HG02852 (cell line): ENCODE measurements at regions not wholly inside any gene's neighbourhood (a gene's known extent, or its start where the extent isn't known, plus 50 kb on each side); places are given as distances from the start of the nearest gene placed in this dataset.

Source experiments
- ATAC-seq: cut with Tn5 transposase; IDR thresholded peaks from one replicate; pipeline ENCODE4 v1.9.1; 2021; ENCODE audit warnings: mild to moderate bottlenecking, moderate library complexity; ENCODE audit not compliant: unreplicated experiment

DNA sequence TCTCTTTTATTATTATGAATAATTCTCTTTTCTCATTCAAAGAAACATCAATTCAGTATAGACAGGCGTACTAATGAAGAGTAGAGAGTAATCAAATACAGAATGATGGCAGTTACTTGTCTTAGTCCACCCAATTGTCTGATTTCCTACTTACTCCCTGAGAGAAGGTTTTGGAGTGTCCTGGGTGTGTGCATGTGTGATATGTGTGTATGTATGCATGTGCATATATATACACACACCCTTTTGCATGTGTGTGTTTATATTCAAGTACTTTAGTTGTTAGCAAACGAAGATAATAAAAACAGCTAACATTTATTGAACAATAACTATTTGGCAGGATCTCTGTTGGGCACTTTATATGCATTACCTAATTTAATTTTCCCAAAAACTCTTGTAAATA lies 63.2 kb upstream of the CCDC190 start:
- no peak for ATAC-seq

DNA sequence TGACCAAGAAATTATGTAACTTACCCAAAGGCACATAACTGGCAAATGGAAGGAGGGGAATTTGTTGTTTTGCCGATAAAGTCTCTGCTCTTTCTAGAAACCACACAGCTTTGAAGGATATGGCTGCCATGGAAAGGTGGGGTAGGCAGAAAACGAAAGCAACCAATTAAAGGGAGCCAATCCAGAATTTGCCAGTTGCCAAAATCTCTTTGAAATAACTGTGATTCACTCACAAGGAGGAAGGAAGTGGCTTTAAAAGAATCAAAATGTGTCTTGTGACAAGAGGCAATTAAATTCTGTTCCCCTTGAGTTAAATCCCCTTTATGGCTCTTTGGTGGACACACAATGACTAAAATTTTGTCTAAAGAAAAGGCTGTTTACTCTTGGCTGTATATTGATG lies 61.2 kb upstream of the CCDC190 start:
- ATAC-seq = no peak

DNA sequence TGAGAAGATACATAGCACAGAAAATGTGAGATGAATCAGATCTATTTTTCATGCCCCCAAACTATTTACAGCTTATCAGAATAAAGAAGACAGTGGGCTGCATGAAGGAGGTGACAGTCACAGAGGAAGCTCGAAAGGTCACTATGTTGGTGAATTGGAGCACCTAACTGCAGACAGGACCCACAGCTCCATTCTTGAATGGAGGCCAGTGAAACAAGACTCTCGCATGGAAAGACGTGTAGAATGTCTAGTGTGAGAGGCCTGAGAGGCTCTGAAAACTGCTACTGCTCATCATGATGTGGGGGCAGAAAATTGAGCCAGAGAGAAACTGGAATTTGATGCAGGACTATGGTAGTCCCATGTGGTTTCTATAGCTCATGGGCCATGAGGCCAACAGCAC lies 60.3 kb upstream of the CCDC190 start:
- no peak for ATAC-seq

DNA sequence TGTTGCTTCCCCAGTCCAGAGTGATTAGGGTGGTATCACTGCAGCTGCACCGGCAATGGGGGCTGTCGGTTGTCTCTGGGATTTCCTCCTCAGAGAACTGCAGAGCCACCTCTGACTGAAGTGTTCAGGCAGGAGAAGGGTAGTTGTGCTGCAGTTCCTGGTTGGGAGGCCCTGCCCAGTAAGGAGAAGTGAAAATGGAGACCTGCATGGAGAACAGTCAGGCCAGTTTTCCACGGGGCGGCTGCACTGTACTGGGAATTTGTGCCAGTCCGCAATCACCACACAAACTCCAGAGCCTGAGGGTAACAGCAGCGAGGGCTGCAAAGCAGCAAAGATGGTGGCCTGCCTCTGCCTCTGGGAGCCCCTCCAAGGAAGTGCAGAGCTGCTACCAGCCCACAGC lies 58.1 kb upstream of the CCDC190 start:
- ATAC-seq = no peak

DNA sequence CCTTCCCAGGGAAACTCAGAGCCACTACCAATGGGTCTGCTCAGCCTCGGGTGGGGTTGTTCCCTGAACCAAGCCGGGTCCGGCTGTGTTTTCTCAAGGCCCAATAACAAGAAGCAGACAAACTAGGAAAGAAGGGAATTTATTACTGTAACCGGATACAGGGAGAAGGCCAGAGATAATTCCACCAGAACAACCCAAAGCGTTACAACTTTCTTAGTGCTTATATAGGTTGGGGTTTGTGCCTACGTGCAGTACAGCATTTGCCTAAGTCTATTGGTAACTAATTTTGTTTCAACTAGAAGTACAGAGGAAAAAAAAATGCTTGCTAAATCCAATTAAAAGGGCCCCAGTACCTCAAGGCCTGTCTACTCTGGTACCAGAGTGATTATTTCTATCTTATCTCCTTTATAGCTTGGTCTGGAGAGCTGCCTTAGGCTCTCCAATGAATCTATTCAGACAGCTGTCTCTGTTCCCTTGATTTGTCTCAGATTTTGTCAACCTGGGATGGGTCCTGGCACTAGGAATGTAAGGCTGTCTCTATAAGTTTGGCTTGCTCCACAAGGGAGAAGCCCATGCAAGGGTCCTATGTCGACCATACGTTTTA lies 57.3 kb upstream of the CCDC190 start:
- ATAC-seq = no peak

GRCh38 chr1:162916821-162917613 lies 56.0 kb upstream of the CCDC190 start:
- no peak for ATAC-seq

DNA sequence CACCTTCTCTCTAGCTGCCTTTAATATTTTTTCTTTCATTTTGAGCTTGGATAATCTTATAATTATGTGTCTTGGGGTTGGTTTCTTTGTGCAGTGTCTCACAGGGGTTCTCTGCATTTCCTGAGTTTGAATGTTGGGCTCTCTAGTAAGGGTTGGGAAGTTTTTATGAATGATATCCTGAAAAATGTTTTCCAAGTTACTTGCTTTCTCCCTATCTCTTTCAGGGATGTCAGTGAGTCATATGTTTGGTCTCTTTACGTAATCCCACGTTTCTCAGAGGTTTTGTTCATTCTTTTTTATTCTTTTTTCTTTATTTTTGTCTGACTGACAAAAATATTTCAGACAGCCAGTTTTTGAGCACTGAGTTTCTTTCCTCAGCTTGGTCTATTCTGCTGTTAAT lies 55.4 kb upstream of the CCDC190 start:
- ATAC-seq = no peak

GRCh38 chr1:162914601-162915000 lies 53.6 kb upstream of the CCDC190 start:
- ATAC-seq = no peak

- no peak for ATAC-seq
Measured at GRCh38 chr1:162913345-162913744, 52.4 kb upstream of the CCDC190 start.

DNA sequence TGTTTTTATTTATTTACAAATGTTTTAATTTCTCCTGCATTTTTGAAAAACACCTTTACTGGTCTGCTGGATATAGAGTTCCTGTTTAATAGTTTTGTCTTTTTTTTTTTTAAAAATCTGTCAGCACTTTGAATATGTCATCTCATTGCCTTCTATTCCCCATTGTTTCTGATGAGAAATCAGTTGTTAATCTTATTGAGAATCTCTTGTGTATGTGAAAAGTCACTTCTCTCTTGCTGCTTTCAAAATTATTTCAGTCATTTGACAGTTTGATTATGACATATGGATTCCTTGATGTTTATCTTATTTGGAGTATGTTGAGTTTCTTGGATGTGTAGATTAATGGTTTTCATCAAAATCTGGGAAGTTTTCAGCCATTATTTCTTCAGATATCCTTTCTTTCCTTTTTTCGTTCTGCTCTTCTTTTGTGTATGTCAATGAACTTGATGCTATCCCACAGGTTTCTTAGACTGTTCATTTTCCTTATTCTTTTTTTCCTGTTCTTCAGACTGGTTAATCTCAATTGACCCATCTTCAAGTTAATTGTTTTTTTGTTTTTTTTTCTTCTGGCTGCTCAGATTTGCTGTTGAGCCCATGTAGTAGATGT lies 51.2 kb upstream of the CCDC190 start:
- no peak for ATAC-seq
